ENCODE measurements at regions not wholly inside any gene's neighbourhood (a gene's known extent, or its start where the extent isn't known, plus 50 kb on each side); places are given as distances from the start of the nearest gene placed in this dataset.

DNA sequence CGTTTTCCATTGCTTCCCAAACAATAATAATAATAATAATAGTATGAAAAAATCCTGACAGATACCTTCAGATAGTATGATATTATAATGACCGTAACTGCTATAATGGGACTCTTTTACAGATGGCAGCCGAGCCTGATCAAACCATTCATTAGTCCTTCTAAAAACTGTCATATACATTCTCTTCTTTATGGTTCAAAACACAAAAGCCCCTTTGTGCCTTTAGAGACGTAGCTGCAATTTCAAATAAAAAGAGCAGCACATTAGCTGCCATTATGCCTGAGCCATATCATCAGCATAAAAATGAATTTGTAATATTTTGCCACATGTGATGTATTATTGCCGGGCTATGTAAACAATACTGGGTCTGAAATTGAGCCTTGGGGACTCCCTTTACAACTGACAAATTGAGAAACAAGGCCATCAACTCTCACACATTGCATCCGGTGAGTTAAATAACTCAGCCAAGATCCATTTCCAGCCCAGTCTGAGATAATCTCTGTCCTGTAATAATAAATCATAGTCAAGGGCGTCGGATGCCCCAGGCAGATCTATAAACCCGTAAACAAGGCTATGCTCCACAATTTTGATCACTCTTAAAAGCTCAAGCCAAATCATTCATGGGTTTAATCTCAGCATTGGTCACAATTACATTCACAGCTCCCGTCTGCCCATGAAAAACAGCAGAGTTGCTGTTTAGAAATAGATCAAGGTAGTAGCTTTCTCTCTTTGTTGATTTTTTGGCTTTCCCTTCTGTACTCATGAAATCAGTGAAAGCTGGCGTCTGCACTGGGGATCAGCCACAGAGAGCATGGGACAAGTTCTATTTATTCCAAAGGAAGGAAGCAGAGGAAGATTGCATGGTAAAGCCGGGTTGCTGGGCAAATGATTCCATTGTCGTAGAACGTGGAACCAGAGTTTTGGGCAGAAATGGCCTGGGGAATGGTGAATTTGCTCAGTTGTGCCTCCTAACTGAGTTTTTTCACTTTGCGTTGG is 150.1 kb upstream of the BMPER start:
- TF ChIP-seq TAF1 (IDR thresholded peaks at IDR 0.05; ENCODE audit: borderline replicate concordance, insufficient read depth, low read length): no peak
- TF ChIP-seq POLR2AphosphoS5 (IDR thresholded peaks at IDR 0.05; ENCODE audit: low read depth, low read length): no peak

All from PFSK-1 (cell line).